Brain microvascular endothelial cell (primary cell): ENCODE measurements at regions not wholly inside any gene's neighbourhood (a gene's known extent, or its start where the extent isn't known, plus 50 kb on each side); places are given as distances from the start of the nearest gene placed in this dataset.
A peak's percentile ranks its signal among the peaks of the same experiment; 100 is the strongest.

Experiments used
- DNase-seq: peaks from one replicate; pipeline ENCODE4 v3.0.0-alpha.2; 2020
- H3K27ac ChIP-seq: fragments of 250-450 bp; sonication (Bioruptor Pico); 2 replicates; pipeline ENCODE4 v1.5.1; 2020; ENCODE audit warnings: mild to moderate bottlenecking, moderate library complexity
- H3K27me3 ChIP-seq: fragments of 250-450 bp; sonication (Bioruptor Pico); replicated peaks from 2 replicates; pipeline ENCODE4 v1.5.1; 2020; ENCODE audit warnings: mild to moderate bottlenecking
- H3K36me3 ChIP-seq: fragments of 250-450 bp; sonication (Bioruptor Pico); replicated peaks from 2 replicates; pipeline ENCODE4 v1.5.1; 2020; ENCODE audit warnings: mild to moderate bottlenecking
- H3K4me3 ChIP-seq: 2 replicates; pipeline ENCODE4 v1.5.1; 2011; ENCODE audit warnings: low read depth, mild to moderate bottlenecking, control low read depth, low read length, moderate library complexity
- in situ Hi-C: cut with HindIII; loops from 2 replicates; pipeline ENCODE4 v1.10.0; 2017; ENCODE audit warnings: low sequenced_read_pairs, low pct_ligation_motif_present
- TF ChIP-seq, protein P1 (sequence below): IDR thresholded peaks from 2 replicates; pipeline ENCODE4 v1.5.1; 2011; ENCODE audit warnings: low read depth, mild to moderate bottlenecking, moderate library complexity, low read length, control low read depth, inconsistent platforms; ENCODE audit errors: missing control alignments

- Histone ChIP-seq H3K36me3 (no peaks in the 10 kb centered on the region), H3K27me3 (no peaks in the 10 kb centered on the region), H3K4me3 (no peak overlapping the region), H3K27ac (no peak overlapping the region)
- DNase-seq, result no peak
- TF ChIP-seq, protein P1, sequence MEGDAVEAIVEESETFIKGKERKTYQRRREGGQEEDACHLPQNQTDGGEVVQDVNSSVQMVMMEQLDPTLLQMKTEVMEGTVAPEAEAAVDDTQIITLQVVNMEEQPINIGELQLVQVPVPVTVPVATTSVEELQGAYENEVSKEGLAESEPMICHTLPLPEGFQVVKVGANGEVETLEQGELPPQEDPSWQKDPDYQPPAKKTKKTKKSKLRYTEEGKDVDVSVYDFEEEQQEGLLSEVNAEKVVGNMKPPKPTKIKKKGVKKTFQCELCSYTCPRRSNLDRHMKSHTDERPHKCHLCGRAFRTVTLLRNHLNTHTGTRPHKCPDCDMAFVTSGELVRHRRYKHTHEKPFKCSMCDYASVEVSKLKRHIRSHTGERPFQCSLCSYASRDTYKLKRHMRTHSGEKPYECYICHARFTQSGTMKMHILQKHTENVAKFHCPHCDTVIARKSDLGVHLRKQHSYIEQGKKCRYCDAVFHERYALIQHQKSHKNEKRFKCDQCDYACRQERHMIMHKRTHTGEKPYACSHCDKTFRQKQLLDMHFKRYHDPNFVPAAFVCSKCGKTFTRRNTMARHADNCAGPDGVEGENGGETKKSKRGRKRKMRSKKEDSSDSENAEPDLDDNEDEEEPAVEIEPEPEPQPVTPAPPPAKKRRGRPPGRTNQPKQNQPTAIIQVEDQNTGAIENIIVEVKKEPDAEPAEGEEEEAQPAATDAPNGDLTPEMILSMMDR, result no peak
- in situ Hi-C loops, result no loop called here
Measured at GRCh38 chr13:75120085-75120484, 361.9 kb downstream of the TBC1D4 start.

DNA sequence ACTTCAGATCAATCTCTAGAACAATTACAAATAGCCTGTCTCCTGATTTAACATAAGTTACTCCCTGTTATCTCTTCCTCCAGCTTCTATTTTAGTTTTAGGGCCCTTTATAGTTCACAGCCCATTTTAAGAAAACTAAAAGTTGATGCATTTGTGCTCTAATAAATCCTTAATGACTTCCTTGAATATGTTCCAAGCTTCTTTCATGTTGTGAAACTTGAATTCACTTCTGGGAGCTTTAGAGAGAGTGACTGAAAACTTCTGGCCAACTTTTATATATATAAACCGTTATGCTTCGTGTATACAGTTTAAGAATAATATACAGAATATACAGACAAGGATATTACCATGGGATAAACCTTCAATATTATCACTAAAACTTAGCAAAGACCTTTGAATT lies 366.8 kb downstream of the TBC1D4 start:
- H3K4me3 ChIP-seq, result no peak overlapping the region
- no peaks in the 10 kb centered on the region for H3K27me3 ChIP-seq
- DNase-seq, result no peak
- H3K36me3 ChIP-seq, result no peaks in the 10 kb centered on the region
- in situ Hi-C loops, result no loop called here
- no peak overlapping the region for H3K27ac ChIP-seq
- TF ChIP-seq, protein P1, result no peak

DNA sequence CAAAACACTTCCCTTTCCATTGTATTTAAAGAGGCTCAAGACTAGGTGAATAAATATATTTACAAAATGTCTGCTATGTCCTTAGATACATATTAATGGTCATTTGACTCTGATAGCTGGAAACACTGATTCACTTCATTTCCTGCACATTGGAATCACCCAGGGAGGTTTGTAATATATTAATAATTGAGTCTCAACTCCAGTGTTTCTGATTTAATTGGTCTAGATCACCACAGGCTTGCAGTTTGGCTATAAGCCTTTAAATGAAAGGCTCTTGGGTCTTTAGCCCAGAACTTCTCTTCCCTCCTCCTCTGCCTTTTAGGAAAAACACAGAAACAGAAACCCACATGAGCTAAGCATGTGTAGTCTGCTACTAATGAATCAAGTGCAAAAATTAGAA lies 378.0 kb downstream of the TBC1D4 start:
- Histone ChIP-seq H3K4me3 (no peak overlapping the region), H3K27me3 (no peaks in the 10 kb centered on the region), H3K27ac (no peak overlapping the region), H3K36me3 (no peaks in the 10 kb centered on the region)
- TF ChIP-seq, protein P1, result no peak
- no peak for DNase-seq
- in situ Hi-C loops, result no loop called here

DNA sequence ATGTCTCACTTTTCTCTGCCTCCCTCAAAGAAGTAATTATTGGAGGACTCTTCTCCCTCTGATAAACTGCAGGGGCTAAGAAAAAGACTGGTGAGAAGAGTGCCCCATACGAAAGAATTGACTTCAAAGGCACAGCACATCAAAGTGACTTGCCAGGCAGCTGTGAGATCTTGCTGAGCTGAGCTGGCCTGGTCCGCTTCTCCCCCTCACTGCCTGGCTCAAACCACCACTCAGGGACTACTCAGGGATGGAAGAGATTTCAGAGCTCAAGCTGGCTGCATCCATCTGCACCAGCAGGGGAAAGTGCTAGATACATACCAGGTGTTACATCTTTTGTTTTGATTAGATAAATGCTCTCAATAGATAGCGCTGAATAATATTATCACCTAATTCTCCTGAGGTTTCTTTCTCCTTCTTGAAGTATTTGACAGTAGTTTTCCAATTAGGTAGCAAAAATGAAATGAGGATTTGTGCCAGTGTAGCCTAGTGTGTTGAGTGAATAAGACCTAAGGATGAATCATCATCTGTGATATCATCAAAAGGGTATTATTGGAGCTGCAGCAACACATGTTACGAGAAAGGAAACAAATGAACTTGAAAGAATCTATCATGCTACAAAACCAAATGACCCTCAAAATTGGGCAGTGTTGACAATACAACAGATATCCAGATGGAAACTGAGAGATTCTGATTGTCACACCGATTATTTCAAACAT lies 379.8 kb downstream of the TBC1D4 start:
- in situ Hi-C loops, result no loop called here
- no peaks in the 10 kb centered on the region for H3K27me3 ChIP-seq
- no peak for DNase-seq

DNA sequence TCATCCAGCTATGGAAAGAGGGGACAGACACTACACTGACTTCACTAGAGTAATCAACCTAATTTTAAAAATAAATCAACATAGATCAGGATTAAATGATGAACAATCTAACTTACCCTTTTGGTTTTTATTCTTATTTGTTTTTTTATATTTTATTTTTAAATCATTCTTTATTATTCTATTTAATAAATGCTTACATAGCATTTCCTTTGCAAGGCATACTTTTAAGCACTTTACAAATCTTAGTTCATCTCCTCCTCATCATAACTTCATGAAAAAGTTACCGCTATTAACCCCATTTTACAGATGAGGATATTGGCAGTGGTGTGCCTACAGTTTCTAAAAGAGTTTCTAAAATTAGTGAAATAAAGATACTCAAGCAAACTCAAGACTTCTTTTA lies 380.6 kb downstream of the TBC1D4 start:
- Histone ChIP-seq H3K36me3 (no peaks in the 10 kb centered on the region), H3K27ac (no peak overlapping the region), H3K27me3 (no peaks in the 10 kb centered on the region), H3K4me3 (no peak overlapping the region)
- TF ChIP-seq, protein P1, result no peak
- in situ Hi-C loops, result no loop called here
- no peak for DNase-seq

More for the DNA sequence above, 379.8 kb downstream of the TBC1D4 start:
- no peaks in the 10 kb centered on the region for H3K36me3 ChIP-seq
- TF ChIP-seq, protein P1, result peak; percentile 18
- H3K4me3 ChIP-seq, result no peak overlapping the region
- no peak overlapping the region for H3K27ac ChIP-seq

DNA sequence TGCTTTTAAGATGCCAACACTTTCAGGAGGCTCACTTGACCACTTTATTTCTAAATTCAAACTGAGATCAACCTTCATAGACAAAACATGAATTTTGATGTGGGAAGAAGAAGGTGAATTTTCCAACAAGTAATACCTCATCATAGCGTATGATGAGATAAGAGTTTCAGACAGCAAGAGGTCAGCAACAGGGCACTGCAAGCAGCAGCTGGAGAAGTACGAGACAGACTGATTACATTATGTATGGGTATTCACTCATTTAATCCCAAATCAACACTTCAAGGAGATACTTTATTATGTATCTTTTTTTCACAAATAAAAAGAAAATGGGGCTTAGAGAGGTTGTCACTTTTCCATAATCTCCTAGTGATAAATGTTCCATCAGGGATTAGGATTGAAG lies 389.8 kb downstream of the TBC1D4 start:
- H3K4me3 ChIP-seq, result no peak overlapping the region
- H3K36me3 ChIP-seq, result no peaks in the 10 kb centered on the region
- H3K27me3 ChIP-seq, result no peaks in the 10 kb centered on the region
- DNase-seq, result no peak
- no peak overlapping the region for H3K27ac ChIP-seq
- TF ChIP-seq, protein P1, result no peak
- in situ Hi-C loops, result no loop called here
